Fibroblast of the aortic adventitia (primary cell): ENCODE measurements at regions not wholly inside any gene's neighbourhood (a gene's known extent, or its start where the extent isn't known, plus 50 kb on each side); places are given as distances from the start of the nearest gene placed in this dataset.
"Not testable (repeated sequence)": the region's sequence is repeated elsewhere in the genome, so short reads cannot be mapped to it uniquely, and the experiment has no call there.

ENCODE experiments used
- DNase-seq: peaks from one replicate; pipeline ENCODE4 v3.0.0-alpha.2; 2010; ENCODE audit warnings: low read depth
- H3K4me3 ChIP-seq: 2 replicates; pipeline ENCODE4 v1.5.1; 2011; ENCODE audit warnings: low read depth, mild to moderate bottlenecking, control low read depth, low read length, moderate library complexity
- CTCF ChIP-seq: IDR thresholded peaks from 2 replicates; pipeline ENCODE4 v1.5.1; 2011; ENCODE audit warnings: mild to moderate bottlenecking, low read length, control low read depth, inconsistent platforms; ENCODE audit not compliant: insufficient read depth

- TF ChIP-seq CTCF: no peak
- H3K4me3 ChIP-seq: no peak overlapping the region
- DNase-seq: no peak
Observed at GRCh38 chr22:48758881-48759875, 1068.5 kb downstream of the BRD1 start.

- H3K4me3 ChIP-seq: no peak overlapping the region
- DNase-seq: no peak
- TF ChIP-seq CTCF: no peak
Observed at GRCh38 chr22:48757985-48758561, 1069.6 kb downstream of the BRD1 start.

- H3K4me3 ChIP-seq: no peak overlapping the region
- DNase-seq: no peak
- TF ChIP-seq CTCF: no peak
Observed at GRCh38 chr22:48757581-48757980, 1070.1 kb downstream of the BRD1 start.

GRCh38 chr22:48757135-48757534 lies 1070.5 kb downstream of the BRD1 start:
- not testable (repeated sequence) for DNase-seq, H3K4me3 ChIP-seq

GRCh38 chr22:48756146-48757111 lies 1071.2 kb downstream of the BRD1 start:
- no peak for TF ChIP-seq CTCF
- DNase-seq: no peak
- no peak overlapping the region for H3K4me3 ChIP-seq

- DNase-seq: no peak
- H3K4me3 ChIP-seq: no peak overlapping the region
- TF ChIP-seq CTCF: no peak
Observed at GRCh38 chr22:48755059-48755949, 1072.4 kb downstream of the BRD1 start.
